Liver (tissue), 3 donors: ENCODE measurements at regions not wholly inside any gene's neighbourhood (a gene's known extent, or its start where the extent isn't known, plus 50 kb on each side); places are given as distances from the start of the nearest gene placed in this dataset.

Source experiments
- CTCF ChIP-seq: fragments of 150-350 bp; IDR thresholded peaks from 2 replicates; pipeline ENCODE4 v1.5.1; 2017; ENCODE audit warnings: improper control_type of control experiment, low read depth, low read length; ENCODE audit not compliant: missing input control
- REST ChIP-seq: IDR thresholded peaks from 2 replicates; pipeline ENCODE4 v1.6.1; 2016; ENCODE audit warnings: antibody characterized with exemption, mild to moderate bottlenecking
- TAF1 ChIP-seq: conservative IDR thresholded peaks from 2 replicates; pipeline ENCODE4 v1.6.1; 2016; ENCODE audit warnings: antibody characterized with exemption, mild to moderate bottlenecking
- donor health status: healthy.
- donor health status: healthy.

GRCh38 chr5:12003680-12004079 lies 99.4 kb upstream of the CTNND2 start:
- TF ChIP-seq CTCF (no peak), TAF1 (no peak), REST (no peak)
